Astrocyte (in vitro differentiated cells and primary cell): ENCODE measurements at regions not wholly inside any gene's neighbourhood (a gene's known extent, or its start where the extent isn't known, plus 50 kb on each side); places are given as distances from the start of the nearest gene placed in this dataset.

Experiments used
- DNase-seq: peaks from one replicate; pipeline ENCODE4 v3.0.0-alpha.2; 2010; ENCODE audit warnings: low read depth
- FAIRE-seq: peaks from 2 replicates; lab custom pipeline; 2011; peaks lifted over from hg19 to GRCh38; lab: Jason Lieb, UNC
- H2AFZ ChIP-seq: 2 replicates; pipeline ENCODE4 v1.6.0; 2012; ENCODE audit warnings: low read depth, low read length, inconsistent platforms
- H3K27ac ChIP-seq: 2 replicates; pipeline ENCODE4 v1.5.1; 2011; ENCODE audit warnings: low read depth, low read length, inconsistent platforms
- H3K27me3 ChIP-seq: 2 replicates; pipeline ENCODE4 v1.6.0; 2011; ENCODE audit warnings: low read length, inconsistent platforms; ENCODE audit not compliant: insufficient read depth
- H3K36me3 ChIP-seq: 2 replicates; pipeline ENCODE4 v1.5.1; 2011; ENCODE audit warnings: low read length, inconsistent platforms; ENCODE audit not compliant: insufficient read depth
- H3K4me1 ChIP-seq: 2 replicates; pipeline ENCODE4 v1.5.1; 2011; ENCODE audit warnings: low read length, inconsistent platforms; ENCODE audit not compliant: insufficient read depth
- H3K4me2 ChIP-seq: 2 replicates; pipeline ENCODE4 v1.6.0; 2012; ENCODE audit warnings: low read length, inconsistent platforms
- H3K4me3 ChIP-seq: 2 replicates; pipeline ENCODE4 v1.5.1; 2011; ENCODE audit warnings: low read depth, mild to moderate bottlenecking, low read length, inconsistent platforms; ENCODE audit not compliant: insufficient read depth
- H3K79me2 ChIP-seq: 2 replicates; pipeline ENCODE4 v1.6.0; 2012; ENCODE audit warnings: mild to moderate bottlenecking, low read length, inconsistent platforms; ENCODE audit not compliant: insufficient read depth
- H3K9ac ChIP-seq: 2 replicates; pipeline ENCODE4 v1.6.0; 2012; ENCODE audit warnings: mild to moderate bottlenecking, low read length, inconsistent platforms
- H3K9me3 ChIP-seq: 2 replicates; pipeline ENCODE4 v1.5.1; 2012; ENCODE audit warnings: low read depth, mild to moderate bottlenecking, low read length, inconsistent platforms; ENCODE audit not compliant: insufficient read depth
- H4K20me1 ChIP-seq: 2 replicates; pipeline ENCODE4 v1.6.0; 2012; ENCODE audit warnings: low read length, inconsistent platforms; ENCODE audit not compliant: insufficient read depth
- H3K27ac Mint-ChIP-seq: one replicate; pipeline ENCODE4 v1.8.0; 2021; ENCODE audit warnings: mild to moderate bottlenecking, mixed read lengths; ENCODE audit not compliant: unreplicated experiment
- H3K27me3 Mint-ChIP-seq: one replicate; pipeline ENCODE4 v1.8.0; 2021; ENCODE audit warnings: low read depth, mixed read lengths; ENCODE audit not compliant: unreplicated experiment
- H3K36me3 Mint-ChIP-seq: one replicate; pipeline ENCODE4 v1.8.0; 2021; ENCODE audit warnings: low read depth, mixed read lengths; ENCODE audit not compliant: unreplicated experiment
- H3K4me1 Mint-ChIP-seq: one replicate; pipeline ENCODE4 v1.8.0; 2021; ENCODE audit warnings: low read depth, mixed read lengths; ENCODE audit not compliant: unreplicated experiment
- H3K4me3 Mint-ChIP-seq: one replicate; pipeline ENCODE4 v1.8.0; 2021; ENCODE audit warnings: mild to moderate bottlenecking, moderate library complexity, mixed read lengths; ENCODE audit not compliant: unreplicated experiment
- H3K9me3 Mint-ChIP-seq: one replicate; pipeline ENCODE4 v1.8.0; 2021; ENCODE audit warnings: mild to moderate bottlenecking, mixed read lengths; ENCODE audit not compliant: unreplicated experiment
- EZH2 ChIP-seq: IDR thresholded peaks from 2 replicates; pipeline ENCODE4 v1.6.1; 2012; ENCODE audit warnings: mild to moderate bottlenecking, low read length, inconsistent platforms; ENCODE audit not compliant: insufficient read depth
- TF ChIP-seq, protein P1 (sequence below): IDR thresholded peaks from 2 replicates; pipeline ENCODE4 v1.5.1; 2011; ENCODE audit warnings: low read depth, mild to moderate bottlenecking, inconsistent platforms, low read length, moderate library complexity; ENCODE audit not compliant: insufficient read depth

- no peak overlapping the region for H2AFZ ChIP-seq
- DNase-seq (no peak), FAIRE-seq (no peak)
- no peaks in the 10 kb centered on the region for H3K79me2 ChIP-seq
- no peaks in the 10 kb centered on the region for H3K9me3 Mint-ChIP-seq
- no peak overlapping the region for H3K4me2 ChIP-seq
- H3K27ac Mint-ChIP-seq = no peak overlapping the region
- H3K4me3 ChIP-seq = no peak overlapping the region
- no peak overlapping the region for H3K9ac ChIP-seq
- no peaks in the 10 kb centered on the region for H3K9me3 ChIP-seq
- TF ChIP-seq, protein P1, sequence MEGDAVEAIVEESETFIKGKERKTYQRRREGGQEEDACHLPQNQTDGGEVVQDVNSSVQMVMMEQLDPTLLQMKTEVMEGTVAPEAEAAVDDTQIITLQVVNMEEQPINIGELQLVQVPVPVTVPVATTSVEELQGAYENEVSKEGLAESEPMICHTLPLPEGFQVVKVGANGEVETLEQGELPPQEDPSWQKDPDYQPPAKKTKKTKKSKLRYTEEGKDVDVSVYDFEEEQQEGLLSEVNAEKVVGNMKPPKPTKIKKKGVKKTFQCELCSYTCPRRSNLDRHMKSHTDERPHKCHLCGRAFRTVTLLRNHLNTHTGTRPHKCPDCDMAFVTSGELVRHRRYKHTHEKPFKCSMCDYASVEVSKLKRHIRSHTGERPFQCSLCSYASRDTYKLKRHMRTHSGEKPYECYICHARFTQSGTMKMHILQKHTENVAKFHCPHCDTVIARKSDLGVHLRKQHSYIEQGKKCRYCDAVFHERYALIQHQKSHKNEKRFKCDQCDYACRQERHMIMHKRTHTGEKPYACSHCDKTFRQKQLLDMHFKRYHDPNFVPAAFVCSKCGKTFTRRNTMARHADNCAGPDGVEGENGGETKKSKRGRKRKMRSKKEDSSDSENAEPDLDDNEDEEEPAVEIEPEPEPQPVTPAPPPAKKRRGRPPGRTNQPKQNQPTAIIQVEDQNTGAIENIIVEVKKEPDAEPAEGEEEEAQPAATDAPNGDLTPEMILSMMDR = no peak
- no peak for TF ChIP-seq EZH2
- H3K36me3 Mint-ChIP-seq = no peaks in the 10 kb centered on the region
- H3K27me3 Mint-ChIP-seq = no peaks in the 10 kb centered on the region
- no peak overlapping the region for H3K27ac ChIP-seq
- no peak overlapping the region for H3K4me3 Mint-ChIP-seq
- no peaks in the 10 kb centered on the region for H4K20me1 ChIP-seq
- H3K4me1 Mint-ChIP-seq = no peaks in the 10 kb centered on the region
- no peaks in the 10 kb centered on the region for H3K4me1 ChIP-seq
- no peaks in the 10 kb centered on the region for H3K27me3 ChIP-seq
- no peaks in the 10 kb centered on the region for H3K36me3 ChIP-seq
Measured at GRCh38 chrX:124249345-124249744, 83.1 kb upstream of the TEX13D start.

DNA sequence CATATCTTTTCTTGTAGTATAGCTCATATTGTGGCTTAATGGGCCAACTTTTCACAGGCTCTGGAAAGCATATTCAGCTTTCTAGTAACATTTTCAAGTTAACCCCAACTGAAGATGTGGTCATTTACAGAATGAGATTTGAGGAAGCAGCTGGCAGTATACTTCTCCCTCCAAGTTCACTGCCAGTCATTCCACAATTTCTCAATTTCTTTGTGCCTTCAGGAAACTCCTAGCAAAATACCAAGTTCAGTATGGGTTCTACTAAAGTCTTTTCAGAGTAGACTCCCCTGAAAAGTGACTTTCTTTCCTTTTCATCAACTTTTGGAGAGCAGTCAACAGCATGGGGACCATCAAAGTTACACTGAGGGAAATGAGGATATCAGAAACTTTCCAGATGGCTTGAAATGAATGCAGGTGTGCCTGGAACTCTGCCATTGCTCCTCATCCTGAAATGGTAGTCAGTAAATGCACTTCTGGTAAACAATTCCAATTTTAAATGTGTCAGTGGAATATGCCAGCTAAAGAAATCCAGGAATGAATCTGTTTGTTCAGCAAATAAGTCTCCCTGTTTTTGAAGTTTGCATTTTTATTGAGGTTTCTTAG lies 81.5 kb upstream of the TEX13D start:
- H3K4me2 ChIP-seq = no peak overlapping the region
- no peaks in the 10 kb centered on the region for H3K9me3 ChIP-seq
- TF ChIP-seq, protein P1 = no peak
- TF ChIP-seq EZH2 = no peak
- no peak overlapping the region for H3K4me3 ChIP-seq
- no peak overlapping the region for H3K9ac ChIP-seq
- no peaks in the 10 kb centered on the region for H3K9me3 Mint-ChIP-seq
- H3K4me1 Mint-ChIP-seq = no peaks in the 10 kb centered on the region
- H3K27me3 ChIP-seq = no peaks in the 10 kb centered on the region
- DNase-seq = no peak
- no peaks in the 10 kb centered on the region for H3K27me3 Mint-ChIP-seq
- H2AFZ ChIP-seq = no peak overlapping the region
- H4K20me1 ChIP-seq = no peaks in the 10 kb centered on the region
- H3K36me3 Mint-ChIP-seq = no peaks in the 10 kb centered on the region
- no peaks in the 10 kb centered on the region for H3K79me2 ChIP-seq
- peak; percentile 54 for FAIRE-seq
- H3K27ac ChIP-seq = no peak overlapping the region
- H3K36me3 ChIP-seq = no peaks in the 10 kb centered on the region
- no peak overlapping the region for H3K4me3 Mint-ChIP-seq
- no peak overlapping the region for H3K27ac Mint-ChIP-seq
- H3K4me1 ChIP-seq = no peaks in the 10 kb centered on the region

GRCh38 chrX:124254611-124255010 lies 77.8 kb upstream of the TEX13D start:
- Histone ChIP-seq H3K27ac (no peak overlapping the region), H3K9me3 (no peaks in the 10 kb centered on the region), H3K4me2 (no peak overlapping the region), H3K9ac (no peak overlapping the region), H4K20me1 (no peaks in the 10 kb centered on the region), H2AFZ (no peak overlapping the region), H3K79me2 (no peaks in the 10 kb centered on the region), H3K27me3 (no peaks in the 10 kb centered on the region), H3K4me1 (no peaks in the 10 kb centered on the region), H3K4me3 (no peak overlapping the region), H3K36me3 (no peaks in the 10 kb centered on the region)
- FAIRE-seq (peak; percentile 97), DNase-seq (no peak)
- Mint-ChIP-seq H3K4me3 (no peak overlapping the region), H3K36me3 (no peaks in the 10 kb centered on the region), H3K4me1 (no peaks in the 10 kb centered on the region), H3K27me3 (no peaks in the 10 kb centered on the region), H3K9me3 (no peaks in the 10 kb centered on the region), H3K27ac (no peak overlapping the region)
- TF ChIP-seq EZH2 = no peak
- TF ChIP-seq, protein P1 = no peak
